ENCODE measurements at regions not wholly inside any gene's neighbourhood (a gene's known extent, or its start where the extent isn't known, plus 50 kb on each side); places are given as distances from the start of the nearest gene placed in this dataset.

DNA sequence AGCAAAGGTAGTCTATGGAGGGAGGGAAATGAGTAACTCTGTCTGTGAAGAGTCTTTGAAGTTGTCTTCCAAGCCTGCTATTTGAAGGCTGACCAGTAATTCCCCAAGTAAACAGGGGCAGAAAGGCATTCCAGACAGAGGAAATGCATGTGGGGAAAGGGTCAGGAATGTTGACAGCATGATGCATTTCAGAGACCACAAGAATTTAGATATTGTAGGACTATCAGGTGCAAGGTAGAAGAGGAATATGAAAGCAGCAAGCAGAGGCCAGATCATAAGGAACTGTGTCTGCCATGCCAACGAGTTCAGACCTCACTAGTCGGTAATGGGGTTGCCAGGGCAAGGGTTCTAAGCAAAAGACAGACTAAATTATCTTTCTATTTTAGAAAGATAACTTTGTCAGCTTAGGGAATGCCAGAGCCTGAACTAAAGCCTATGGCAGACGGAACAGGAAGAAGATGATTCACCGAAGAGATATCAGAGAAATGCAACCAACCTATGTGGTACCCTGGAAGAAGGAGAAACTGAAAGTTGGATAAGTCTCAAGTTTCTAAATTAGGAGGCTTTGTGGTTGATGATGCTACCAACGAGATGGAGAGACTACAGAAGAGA, 327.0 kb upstream of the RORA start:
- H3K4me3 ChIP-seq: no peak overlapping the region
- no peaks in the 10 kb centered on the region for H3K36me3 ChIP-seq
- DNase-seq (ENCODE audit: low read depth in 1 of 2, low spot score in 2 of 2): peak; percentile 49 to 85
- peaks cover 22% of the 10 kb centered on the region for H3K4me1 ChIP-seq (replicated peaks)
- H3K27ac ChIP-seq: peak overlapping the region; percentile 59
- H3K27me3 ChIP-seq (replicated peaks): no peaks in the 10 kb centered on the region
- no peaks in the 10 kb centered on the region; the same call in 1 of the 2 replicates for H3K9me3 ChIP-seq (replicated peaks)

DNA sequence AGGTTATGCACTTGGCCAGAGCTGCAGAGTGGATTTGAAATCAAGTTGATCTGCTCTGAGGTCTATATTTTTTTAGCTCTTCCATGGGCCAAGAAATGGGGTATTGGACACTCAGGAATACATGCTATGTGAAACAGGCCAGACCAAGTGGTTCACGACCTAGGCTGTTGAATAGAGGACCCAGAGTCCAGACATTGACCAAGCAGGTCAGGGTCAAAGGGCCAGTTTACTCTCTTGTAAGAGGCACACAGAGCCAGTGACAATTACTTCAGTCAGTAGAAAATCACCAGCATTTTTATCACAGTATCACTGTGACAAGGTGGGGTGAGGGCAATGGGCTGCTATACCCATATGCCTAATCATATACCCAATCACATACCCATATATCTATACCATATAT, 320.6 kb upstream of the RORA start:
- Histone ChIP-seq H3K9me3 (replicated peaks) (no peaks in the 10 kb centered on the region), H3K27me3 (replicated peaks) (no peaks in the 10 kb centered on the region), H3K36me3 (no peaks in the 10 kb centered on the region), H3K4me1 (replicated peaks) (no peaks in the 10 kb centered on the region), H3K27ac (no peak overlapping the region), H3K4me3 (no peak overlapping the region)
- DNase-seq (ENCODE audit: low read depth in 1 of 2, low spot score in 2 of 2): no peak

DNA sequence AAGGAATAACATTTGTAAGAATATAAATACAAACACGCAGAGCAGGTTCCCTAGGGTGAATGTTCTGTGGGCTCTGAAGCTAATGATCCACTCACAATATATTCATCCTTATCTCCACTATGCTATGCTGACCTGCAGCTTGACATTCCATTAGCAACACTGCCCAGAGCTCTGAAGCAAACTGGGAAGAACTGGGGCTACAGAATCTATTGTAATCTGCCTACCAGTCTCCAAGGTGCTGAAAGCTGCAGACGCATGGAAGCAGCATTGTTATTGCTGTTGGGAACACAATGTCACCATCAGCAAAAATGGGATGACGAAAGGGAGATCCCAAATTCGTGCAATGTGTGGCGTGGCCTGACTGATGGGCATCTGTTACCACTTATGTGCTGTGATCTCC, 316.7 kb upstream of the RORA start:
- Histone ChIP-seq H3K4me3 (no peak overlapping the region), H3K4me1 (replicated peaks) (no peaks in the 10 kb centered on the region), H3K27me3 (replicated peaks) (no peaks in the 10 kb centered on the region), H3K36me3 (no peaks in the 10 kb centered on the region), H3K9me3 (replicated peaks) (no peaks in the 10 kb centered on the region), H3K27ac (no peak overlapping the region)
- DNase-seq (ENCODE audit: low read depth in 1 of 2, low spot score in 2 of 2): no peak

GRCh38 chr15:61541516-61541915, 312.4 kb upstream of the RORA start:
- no peaks in the 10 kb centered on the region for H3K27me3 ChIP-seq (replicated peaks)
- no peak overlapping the region for H3K4me3 ChIP-seq
- DNase-seq (ENCODE audit: low read depth in 1 of 2, low spot score in 2 of 2): no peak
- no peaks in the 10 kb centered on the region for H3K9me3 ChIP-seq (replicated peaks)
- H3K36me3 ChIP-seq: no peaks in the 10 kb centered on the region
- no peak overlapping the region for H3K27ac ChIP-seq
- H3K4me1 ChIP-seq (replicated peaks): no peaks in the 10 kb centered on the region

GRCh38 chr15:61537337-61537736, 308.2 kb upstream of the RORA start:
- Histone ChIP-seq H3K27me3 (replicated peaks) (no peaks in the 10 kb centered on the region), H3K4me3 (no peak overlapping the region), H3K27ac (no peak overlapping the region), H3K9me3 (replicated peaks) (no peaks in the 10 kb centered on the region), H3K4me1 (replicated peaks) (no peaks in the 10 kb centered on the region), H3K36me3 (no peaks in the 10 kb centered on the region)
- no peak for DNase-seq (ENCODE audit: low read depth in 1 of 2, low spot score in 2 of 2)

DNA sequence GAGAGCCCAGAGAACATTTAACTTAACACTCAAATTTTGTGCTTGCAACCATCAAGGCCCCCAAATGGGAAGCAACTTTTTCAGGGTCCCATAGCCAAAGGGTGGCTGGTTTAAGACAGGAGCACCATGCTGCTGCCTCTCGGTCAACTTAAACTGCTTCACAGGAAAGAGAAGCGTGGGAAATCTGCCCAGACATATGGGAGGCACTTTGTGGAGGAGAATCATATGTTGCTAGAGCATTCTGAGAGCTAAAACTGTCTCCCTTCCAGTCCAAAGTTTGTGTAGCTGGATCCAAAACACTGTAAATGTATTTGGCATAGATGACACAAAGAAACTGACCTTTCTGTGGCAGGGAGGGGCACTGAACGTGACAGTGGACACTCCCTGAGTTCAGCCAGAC, 305.9 kb upstream of the RORA start:
- no peak for DNase-seq (ENCODE audit: low read depth in 1 of 2, low spot score in 2 of 2)
- no peaks in the 10 kb centered on the region for H3K36me3 ChIP-seq
- H3K4me1 ChIP-seq (replicated peaks): no peaks in the 10 kb centered on the region
- H3K4me3 ChIP-seq: no peak overlapping the region
- H3K27me3 ChIP-seq (replicated peaks): no peaks in the 10 kb centered on the region
- H3K27ac ChIP-seq: no peak overlapping the region
- no peaks in the 10 kb centered on the region for H3K9me3 ChIP-seq (replicated peaks)

DNA sequence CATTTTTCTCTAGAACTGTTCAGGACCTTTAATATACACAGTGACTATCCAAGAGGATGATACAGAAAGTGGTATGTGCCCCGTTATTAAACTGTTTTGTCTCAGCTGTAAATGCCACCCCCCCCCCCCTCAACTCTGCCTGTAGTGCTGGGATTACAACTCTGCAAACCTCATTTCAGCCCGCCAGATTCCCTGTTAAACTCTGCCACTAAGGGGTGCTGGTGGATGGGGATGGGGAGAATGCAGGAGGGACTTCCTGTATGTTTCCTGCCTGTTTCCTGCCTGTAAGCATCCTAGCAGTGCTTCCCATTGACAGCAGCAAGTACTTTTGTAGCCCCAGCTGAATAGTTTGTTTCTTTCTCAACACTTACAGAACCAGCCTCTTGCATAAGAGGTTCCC, 301.7 kb upstream of the RORA start:
- H3K27me3 ChIP-seq (replicated peaks): no peaks in the 10 kb centered on the region
- no peak overlapping the region for H3K4me3 ChIP-seq
- H3K36me3 ChIP-seq: no peaks in the 10 kb centered on the region
- H3K9me3 ChIP-seq (replicated peaks): no peaks in the 10 kb centered on the region
- DNase-seq (ENCODE audit: low read depth in 1 of 2, low spot score in 2 of 2): no peak
- no peak overlapping the region for H3K27ac ChIP-seq
- no peaks in the 10 kb centered on the region for H3K4me1 ChIP-seq (replicated peaks)

GRCh38 chr15:61528581-61528910, 299.4 kb upstream of the RORA start:
- Histone ChIP-seq H3K4me1 (replicated peaks) (no peaks in the 10 kb centered on the region), H3K4me3 (no peak overlapping the region), H3K27ac (no peak overlapping the region), H3K36me3 (no peaks in the 10 kb centered on the region), H3K9me3 (replicated peaks) (no peaks in the 10 kb centered on the region), H3K27me3 (replicated peaks) (no peaks in the 10 kb centered on the region)
- no peak for DNase-seq (ENCODE audit: low read depth in 1 of 2, low spot score in 2 of 2)

DNA sequence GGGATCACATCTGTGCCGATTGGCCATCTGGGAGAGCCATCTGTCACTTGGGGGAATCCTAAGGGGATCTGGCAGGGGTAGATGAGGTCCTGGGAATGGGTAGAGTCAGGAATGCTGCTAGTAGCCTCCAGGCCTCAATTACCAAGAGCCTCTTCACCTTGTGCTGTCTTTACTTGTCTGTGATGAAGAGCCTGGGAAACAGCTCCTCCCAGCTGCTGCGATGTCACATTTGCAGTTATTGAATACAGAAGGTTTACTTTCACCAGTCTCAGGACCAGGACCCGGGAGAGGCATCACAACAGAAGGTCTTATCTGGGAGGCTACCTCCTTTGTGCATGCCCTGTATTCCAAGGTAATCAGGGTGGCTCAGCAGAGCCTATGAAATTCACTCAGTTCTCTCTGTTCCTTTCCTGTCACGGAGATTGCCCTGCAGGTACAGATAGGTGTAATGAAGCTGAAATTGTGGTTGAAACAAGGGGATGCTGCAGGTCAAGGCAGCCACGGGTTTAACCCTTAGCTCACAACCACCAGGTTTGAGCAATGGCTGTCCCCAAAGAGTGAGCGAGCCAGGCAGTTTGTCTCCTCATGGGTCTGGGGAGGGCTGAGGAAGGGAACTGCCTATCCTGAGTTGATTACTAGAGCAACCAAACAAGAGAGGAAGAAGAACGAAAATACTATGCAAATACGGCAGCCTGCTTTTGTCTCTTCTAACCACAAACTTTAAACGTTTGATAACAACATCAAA, 298.9 kb upstream of the RORA start:
- Histone ChIP-seq H3K36me3 (no peaks in the 10 kb centered on the region), H3K9me3 (replicated peaks) (no peaks in the 10 kb centered on the region), H3K4me3 (no peak overlapping the region), H3K27ac (no peak overlapping the region), H3K4me1 (replicated peaks) (no peaks in the 10 kb centered on the region), H3K27me3 (replicated peaks) (no peaks in the 10 kb centered on the region)
- no peak for DNase-seq (ENCODE audit: low read depth in 1 of 2, low spot score in 2 of 2)

DNA sequence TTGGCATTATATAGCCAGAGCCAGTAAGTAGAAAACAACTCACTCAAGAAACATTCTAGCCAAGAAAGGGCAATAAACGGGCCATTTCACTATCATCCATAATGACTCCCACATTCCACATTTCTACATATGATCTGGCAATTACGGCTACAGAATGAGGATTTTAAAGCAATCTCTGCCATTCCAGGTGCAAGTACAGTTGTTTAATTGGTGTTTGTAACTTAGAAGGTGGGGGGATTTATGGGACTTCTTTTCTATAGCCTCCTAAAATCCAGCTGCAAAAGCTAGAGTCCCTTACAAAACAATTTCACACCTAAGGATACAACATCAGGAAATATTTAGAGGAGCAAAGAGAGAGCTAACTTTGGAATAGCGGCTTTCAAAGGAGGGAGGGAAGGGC, 295.4 kb upstream of the RORA start:
- no peaks in the 10 kb centered on the region for H3K36me3 ChIP-seq
- DNase-seq (ENCODE audit: low read depth in 1 of 2, low spot score in 2 of 2): no peak
- no peaks in the 10 kb centered on the region for H3K4me1 ChIP-seq (replicated peaks)
- no peaks in the 10 kb centered on the region for H3K9me3 ChIP-seq (replicated peaks)
- H3K4me3 ChIP-seq: no peak overlapping the region
- H3K27me3 ChIP-seq (replicated peaks): no peaks in the 10 kb centered on the region
- H3K27ac ChIP-seq: no peak overlapping the region

GRCh38 chr15:61524086-61524485, 295.0 kb upstream of the RORA start:
- H3K27me3 ChIP-seq (replicated peaks): no peaks in the 10 kb centered on the region
- no peak overlapping the region for H3K4me3 ChIP-seq
- no peak overlapping the region for H3K27ac ChIP-seq
- DNase-seq (ENCODE audit: low read depth in 1 of 2, low spot score in 2 of 2): no peak
- no peaks in the 10 kb centered on the region for H3K4me1 ChIP-seq (replicated peaks)
- H3K9me3 ChIP-seq (replicated peaks): no peaks in the 10 kb centered on the region
- H3K36me3 ChIP-seq: no peaks in the 10 kb centered on the region

GRCh38 chr15:61522411-61522810, 293.3 kb upstream of the RORA start:
- no peak overlapping the region for H3K27ac ChIP-seq
- DNase-seq (ENCODE audit: low read depth in 1 of 2, low spot score in 2 of 2): no peak
- no peaks in the 10 kb centered on the region for H3K9me3 ChIP-seq (replicated peaks)
- no peak overlapping the region for H3K4me3 ChIP-seq
- H3K4me1 ChIP-seq (replicated peaks): no peaks in the 10 kb centered on the region; the same call in 1 of the 2 replicates
- no peaks in the 10 kb centered on the region for H3K27me3 ChIP-seq (replicated peaks)
- H3K36me3 ChIP-seq: no peaks in the 10 kb centered on the region

DNA sequence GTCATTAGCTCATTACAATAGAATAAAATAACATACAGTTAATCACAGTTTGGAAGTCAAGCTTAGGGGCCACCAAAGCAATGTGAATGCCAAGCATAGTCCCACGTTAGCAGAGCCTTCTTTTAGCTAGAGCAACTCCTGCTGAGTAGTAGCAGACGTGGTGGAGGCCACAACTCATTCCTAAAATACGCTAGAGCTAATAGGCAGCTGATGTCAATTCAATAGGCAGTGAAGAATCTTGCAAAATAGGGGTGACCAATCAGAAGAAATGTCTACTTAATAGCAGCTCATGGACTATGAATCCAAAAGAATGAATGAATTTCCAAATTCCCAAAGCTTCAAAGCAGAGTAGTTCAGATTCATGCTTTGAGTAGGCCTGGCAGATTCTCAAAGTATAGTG, 292.9 kb upstream of the RORA start:
- DNase-seq (ENCODE audit: low read depth in 1 of 2, low spot score in 2 of 2): no peak
- no peaks in the 10 kb centered on the region; the same call in 1 of the 2 replicates for H3K4me1 ChIP-seq (replicated peaks)

GRCh38 chr15:61519296-61519695, 290.2 kb upstream of the RORA start:
- Histone ChIP-seq H3K27me3 (replicated peaks) (no peaks in the 10 kb centered on the region), H3K36me3 (no peaks in the 10 kb centered on the region), H3K4me1 (replicated peaks) (no peaks in the 10 kb centered on the region; the same call in 1 of the 2 replicates), H3K4me3 (no peak overlapping the region), H3K27ac (no peak overlapping the region), H3K9me3 (replicated peaks) (no peaks in the 10 kb centered on the region)
- DNase-seq (ENCODE audit: low read depth in 1 of 2, low spot score in 2 of 2): no peak

More for the DNA sequence above, 292.9 kb upstream of the RORA start:
- no peaks in the 10 kb centered on the region for H3K27me3 ChIP-seq (replicated peaks)
- H3K27ac ChIP-seq: no peak overlapping the region
- H3K4me3 ChIP-seq: no peak overlapping the region
- H3K9me3 ChIP-seq (replicated peaks): no peaks in the 10 kb centered on the region
- no peaks in the 10 kb centered on the region for H3K36me3 ChIP-seq
